Left ventricle myocardium inferior (tissue), 1 donor: ENCODE measurements at regions not wholly inside any gene's neighbourhood (a gene's known extent, or its start where the extent isn't known, plus 50 kb on each side); places are given as distances from the start of the nearest gene placed in this dataset.

Source experiments
- DNase-seq: peaks from one replicate; pipeline ENCODE4 v3.0.0-alpha.2; 2020
- H3K27ac ChIP-seq: fragments of 200-600 bp; replicated peaks from 2 replicates; pipeline ENCODE4 v1.8.0; 2021
- H3K27me3 ChIP-seq: fragments of 200-600 bp; 2 replicates; pipeline ENCODE4 v1.8.0; 2021; ENCODE audit warnings: low read depth
- H3K36me3 ChIP-seq: fragments of 200-600 bp; 2 replicates; pipeline ENCODE4 v1.8.0; 2021
- H3K4me1 ChIP-seq: fragments of 200-600 bp; 2 replicates; pipeline ENCODE4 v1.8.0; 2021
- H3K4me3 ChIP-seq: fragments of 200-600 bp; 2 replicates; pipeline ENCODE4 v1.8.0; 2021; ENCODE audit warnings: mild to moderate bottlenecking, moderate library complexity
- H3K9me3 ChIP-seq: fragments of 200-600 bp; replicated peaks from 2 replicates; pipeline ENCODE4 v1.8.0; 2021
- CTCF ChIP-seq: fragments of 200-600 bp; IDR thresholded peaks from 2 replicates; pipeline ENCODE4 v1.8.0; 2021; ENCODE audit warnings: antibody characterized with exemption, mild to moderate bottlenecking, borderline replicate concordance
- intact Hi-C: fragments of 100-400 bp; cut with micrococcal nuclease; formaldehyde crosslinking; loops from one replicate; pipeline ENCODE4 v1.11.0; 2022
- donor health status: DM: no; HTN: yes; CAD: no; lungs with severe emphysema.

DNA sequence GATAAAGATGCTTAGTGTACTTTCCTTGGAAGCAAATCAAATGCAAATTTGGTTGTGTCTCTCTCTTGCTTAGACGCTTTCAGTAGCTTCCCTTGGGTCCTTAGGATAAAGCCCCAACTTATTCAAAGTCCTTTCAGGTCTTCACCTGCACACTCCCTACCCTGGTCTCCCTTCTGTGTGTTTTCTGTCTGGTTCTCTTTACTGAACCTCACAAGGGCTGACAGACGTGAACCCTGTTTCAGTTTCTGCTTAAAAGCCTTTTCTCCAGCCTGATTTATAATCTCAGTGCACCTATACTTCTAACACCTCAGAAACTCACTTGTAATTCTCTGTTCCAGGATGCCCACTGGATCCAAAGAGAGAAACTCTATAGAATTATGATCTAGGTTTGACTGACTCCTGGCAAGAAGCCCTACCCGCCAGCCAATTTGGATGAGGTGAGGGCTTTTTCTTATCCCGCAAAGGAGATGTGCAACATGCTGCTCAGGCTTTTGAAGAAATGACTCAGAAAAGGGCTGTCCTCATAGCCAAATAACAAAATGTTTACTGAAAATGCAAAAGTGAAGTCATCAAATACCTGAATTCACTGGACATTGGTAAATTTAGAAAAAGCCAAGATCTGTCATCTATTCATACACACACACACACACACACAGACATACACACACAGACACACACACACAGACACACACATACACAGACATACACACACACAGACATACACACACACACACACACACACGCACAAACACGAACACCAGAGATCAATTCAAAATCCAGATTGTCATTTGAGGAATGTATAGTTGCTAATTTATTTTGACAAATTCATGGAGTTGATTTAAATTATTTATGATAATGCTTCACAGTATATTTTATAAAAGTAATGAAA lies 102.4 kb upstream of the EOMES start:
- Histone ChIP-seq H3K27me3 (peaks cover 17% of the 10 kb centered on the region), H3K27ac (no peak overlapping the region), H3K4me3 (no peak overlapping the region), H3K36me3 (no peaks in the 10 kb centered on the region), H3K9me3 (no peaks in the 10 kb centered on the region), H3K4me1 (no peaks in the 10 kb centered on the region)
- intact Hi-C loops = no loop called here
- DNase-seq = no peak
- TF ChIP-seq CTCF = no peak

GRCh38 chr3:27826448-27826847 lies 104.3 kb upstream of the EOMES start:
- Histone ChIP-seq H3K4me1 (no peaks in the 10 kb centered on the region), H3K4me3 (no peak overlapping the region), H3K27me3 (peaks cover 17% of the 10 kb centered on the region), H3K36me3 (no peaks in the 10 kb centered on the region), H3K9me3 (no peaks in the 10 kb centered on the region), H3K27ac (no peak overlapping the region)
- no peak for DNase-seq
- no peak for TF ChIP-seq CTCF
- intact Hi-C loops = no loop called here

GRCh38 chr3:27827041-27827440 lies 104.9 kb upstream of the EOMES start:
- Histone ChIP-seq H3K4me3 (no peak overlapping the region), H3K4me1 (no peaks in the 10 kb centered on the region), H3K9me3 (peaks cover 2% of the 10 kb centered on the region), H3K27ac (no peak overlapping the region), H3K36me3 (no peaks in the 10 kb centered on the region), H3K27me3 (peaks cover 17% of the 10 kb centered on the region)
- no peak for DNase-seq
- intact Hi-C loops = no loop called here
- no peak for TF ChIP-seq CTCF

DNA sequence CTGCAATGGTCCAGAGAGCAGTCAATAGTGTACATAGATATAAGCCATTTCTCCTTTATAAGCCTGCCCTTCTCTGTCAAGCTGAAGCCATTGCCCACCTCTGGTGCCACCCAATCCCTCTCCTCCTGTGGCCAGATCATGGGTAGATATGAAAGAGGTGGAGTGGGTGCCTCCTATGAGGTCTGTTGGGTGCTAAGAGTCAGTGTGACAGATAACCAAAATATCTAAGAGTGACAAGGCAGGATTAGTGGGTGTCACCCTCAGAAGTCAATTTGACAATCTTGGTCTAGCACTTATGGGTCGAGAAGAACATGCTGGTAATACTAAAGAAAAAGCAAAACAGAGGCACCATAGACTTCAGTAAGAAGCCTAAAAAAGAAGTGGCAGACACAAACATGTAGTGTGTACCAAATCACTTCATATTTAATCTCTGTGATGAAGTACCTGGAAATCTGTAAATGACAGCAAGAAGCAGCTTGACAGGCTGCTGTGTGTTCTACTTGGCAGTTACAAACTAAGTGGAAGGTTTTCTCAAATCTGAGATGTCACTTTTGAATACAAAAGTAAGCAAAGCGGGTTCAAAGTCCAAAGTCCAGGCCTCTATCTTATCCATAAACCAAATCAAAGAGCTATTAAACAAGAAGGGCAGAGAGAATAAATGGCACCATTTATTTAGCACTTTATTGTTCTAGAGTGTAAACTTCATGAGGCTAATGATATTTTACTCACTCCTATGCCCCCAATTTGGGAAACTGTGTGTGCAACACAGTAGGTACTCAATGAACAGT lies 118.9 kb upstream of the EOMES start:
- TF ChIP-seq CTCF = no peak
- no peaks in the 10 kb centered on the region for H3K27me3 ChIP-seq
- H3K36me3 ChIP-seq = no peaks in the 10 kb centered on the region
- H3K4me3 ChIP-seq = no peak overlapping the region
- peaks cover 8% of the 10 kb centered on the region for H3K9me3 ChIP-seq
- no peaks in the 10 kb centered on the region for H3K4me1 ChIP-seq
- H3K27ac ChIP-seq = no peak overlapping the region
- intact Hi-C loops = no loop called here
- no peak for DNase-seq

- Histone ChIP-seq H3K27ac (no peak overlapping the region), H3K4me1 (no peaks in the 10 kb centered on the region), H3K4me3 (no peak overlapping the region), H3K27me3 (no peaks in the 10 kb centered on the region), H3K36me3 (no peaks in the 10 kb centered on the region), H3K9me3 (no peaks in the 10 kb centered on the region)
- intact Hi-C loops = no loop called here
- no peak for TF ChIP-seq CTCF
- DNase-seq = no peak
Observed at GRCh38 chr3:27844052-27844675, 122.0 kb upstream of the EOMES start.
